NAMALWA (cell line): ENCODE measurements at regions not wholly inside any gene's neighbourhood (a gene's known extent, or its start where the extent isn't known, plus 50 kb on each side); places are given as distances from the start of the nearest gene placed in this dataset.

Experiments used
- DNase-seq: peaks from one replicate; pipeline ENCODE4 v3.0.0-alpha.2; 2015; ENCODE audit warnings: low spot score

- DNase-seq: no peak
Observed at GRCh38 chr2:238985041-238985729, 137.3 kb downstream of the TWIST2 start.

- DNase-seq: no peak
Observed at GRCh38 chr2:238985931-238986446, 138.1 kb downstream of the TWIST2 start.

- no peak for DNase-seq
Observed at GRCh38 chr2:238986491-238987351, 138.8 kb downstream of the TWIST2 start.

- DNase-seq: no peak
Observed at GRCh38 chr2:238987352-238987981, 139.6 kb downstream of the TWIST2 start.

- no peak for DNase-seq
Observed at GRCh38 chr2:238988105-238988504, 140.2 kb downstream of the TWIST2 start.

- DNase-seq: no peak
Observed at GRCh38 chr2:238988752-238989151, 140.9 kb downstream of the TWIST2 start.

- DNase-seq: no peak
Observed at GRCh38 chr2:238989484-238989883, 141.6 kb downstream of the TWIST2 start.

- DNase-seq: no peak
Observed at GRCh38 chr2:238994432-238994831, 146.5 kb downstream of the TWIST2 start.

GRCh38 chr2:238994876-238995275 lies 147.0 kb downstream of the TWIST2 start:
- no peak for DNase-seq

GRCh38 chr2:238995634-238996033 lies 147.7 kb downstream of the TWIST2 start:
- DNase-seq: no peak

- no peak for DNase-seq
Observed at GRCh38 chr2:238996331-238997136, 148.6 kb downstream of the TWIST2 start.

- no peak for DNase-seq
Observed at GRCh38 chr2:238997137-238997390, 149.2 kb downstream of the TWIST2 start.

GRCh38 chr2:238997684-238998083 lies 149.8 kb downstream of the TWIST2 start:
- no peak for DNase-seq
